PC-3 (cell line): ENCODE measurements at regions not wholly inside any gene's neighbourhood (a gene's known extent, or its start where the extent isn't known, plus 50 kb on each side); places are given as distances from the start of the nearest gene placed in this dataset.

ENCODE experiments used
- EZH2 ChIP-seq: fragments of 300-600 bp; sonication (generic); IDR thresholded peaks from one replicate; pipeline ENCODE4 v1.6.1; 2017; ENCODE audit warnings: antibody characterized with exemption, mild to moderate bottlenecking, low read length; ENCODE audit not compliant: unreplicated experiment
- EZH2phosphoT487 ChIP-seq: fragments of 300-600 bp; sonication (generic); IDR thresholded peaks from 2 replicates; pipeline ENCODE4 v1.6.1; 2018; ENCODE audit warnings: mild to moderate bottlenecking, antibody characterized with exemption, low read length, borderline replicate concordance
- TF ChIP-seq, protein P1 (sequence below): fragments of 300-600 bp; sonication (generic); conservative IDR thresholded peaks from 2 replicates; pipeline ENCODE4 v1.5.1; 2017; ENCODE audit warnings: antibody characterized with exemption, low read depth, mild to moderate bottlenecking, low read length

DNA sequence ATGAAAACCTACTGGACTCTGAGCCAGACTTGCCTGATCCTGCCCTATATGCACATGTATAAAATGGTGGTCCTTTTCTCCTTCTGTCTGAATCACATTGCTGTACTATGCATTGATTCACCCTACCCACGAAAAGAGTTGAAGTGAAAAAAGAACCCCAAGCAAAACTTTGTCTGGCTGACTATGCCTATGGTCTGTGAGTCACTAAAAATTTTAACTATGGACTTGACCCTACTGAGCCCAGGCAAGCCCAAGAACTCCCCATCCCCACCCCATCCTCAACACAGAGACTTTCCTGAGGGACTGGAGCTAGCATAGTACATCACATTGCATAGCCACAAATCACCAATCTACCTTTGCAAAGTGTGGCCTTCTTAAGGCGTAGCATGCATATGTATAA, 116.6 kb upstream of the TENM3 start:
- TF ChIP-seq, protein P1, sequence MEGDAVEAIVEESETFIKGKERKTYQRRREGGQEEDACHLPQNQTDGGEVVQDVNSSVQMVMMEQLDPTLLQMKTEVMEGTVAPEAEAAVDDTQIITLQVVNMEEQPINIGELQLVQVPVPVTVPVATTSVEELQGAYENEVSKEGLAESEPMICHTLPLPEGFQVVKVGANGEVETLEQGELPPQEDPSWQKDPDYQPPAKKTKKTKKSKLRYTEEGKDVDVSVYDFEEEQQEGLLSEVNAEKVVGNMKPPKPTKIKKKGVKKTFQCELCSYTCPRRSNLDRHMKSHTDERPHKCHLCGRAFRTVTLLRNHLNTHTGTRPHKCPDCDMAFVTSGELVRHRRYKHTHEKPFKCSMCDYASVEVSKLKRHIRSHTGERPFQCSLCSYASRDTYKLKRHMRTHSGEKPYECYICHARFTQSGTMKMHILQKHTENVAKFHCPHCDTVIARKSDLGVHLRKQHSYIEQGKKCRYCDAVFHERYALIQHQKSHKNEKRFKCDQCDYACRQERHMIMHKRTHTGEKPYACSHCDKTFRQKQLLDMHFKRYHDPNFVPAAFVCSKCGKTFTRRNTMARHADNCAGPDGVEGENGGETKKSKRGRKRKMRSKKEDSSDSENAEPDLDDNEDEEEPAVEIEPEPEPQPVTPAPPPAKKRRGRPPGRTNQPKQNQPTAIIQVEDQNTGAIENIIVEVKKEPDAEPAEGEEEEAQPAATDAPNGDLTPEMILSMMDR, result no peak
- TF ChIP-seq EZH2 (no peak), EZH2phosphoT487 (no peak)
